GM23338 (cell line): ENCODE measurements at regions not wholly inside any gene's neighbourhood (a gene's known extent, or its start where the extent isn't known, plus 50 kb on each side); places are given as distances from the start of the nearest gene placed in this dataset.

Source experiments
- CREB1 ChIP-seq: fragments of 250-450 bp; sonication (Bioruptor Pico); IDR thresholded peaks from 2 replicates; pipeline ENCODE4 v1.5.0; 2020; ENCODE audit warnings: low read depth, mild to moderate bottlenecking, moderate library complexity
- CTCF ChIP-seq, 2 experiments: fragments of 200-600 bp in 1 of 2; sonication (generic) in 1 of 2; conservative IDR thresholded peaks; 2 replicates each; pipeline versions ENCODE4 v1.5.1 to v1.6.1; 2016 to 2017; ENCODE audit warnings: antibody characterized with exemption in 2 of 2, low read depth in 2 of 2, mild to moderate bottlenecking in 2 of 2, moderate library complexity in 1 of 2
- ETS1 ChIP-seq: IDR thresholded peaks from 2 replicates; pipeline ENCODE4 v1.6.1; 2016; ENCODE audit warnings: antibody characterized with exemption
- EZH2 ChIP-seq: fragments of 200-600 bp; sonication (generic); IDR thresholded peaks from one replicate; pipeline ENCODE4 v1.8.0; 2017; ENCODE audit warnings: antibody characterized with exemption, mild to moderate bottlenecking, low read depth; ENCODE audit not compliant: unreplicated experiment
- EZH2phosphoT487 ChIP-seq: fragments of 200-600 bp; sonication (generic); IDR thresholded peaks from one replicate; pipeline ENCODE4 v1.8.1; 2018; ENCODE audit warnings: antibody characterized with exemption; ENCODE audit not compliant: unreplicated experiment
- JUNB ChIP-seq: IDR thresholded peaks from one replicate; pipeline ENCODE4 v1.6.1; 2016; ENCODE audit warnings: antibody characterized with exemption; ENCODE audit not compliant: unreplicated experiment
- NANOG ChIP-seq: IDR thresholded peaks from 2 replicates; pipeline ENCODE4 v1.6.1; 2016; ENCODE audit warnings: antibody characterized with exemption, borderline replicate concordance
- POLR2AphosphoS5 ChIP-seq: IDR thresholded peaks from 2 replicates; pipeline ENCODE4 v1.6.1; 2016; ENCODE audit warnings: antibody characterized with exemption, low read depth
- REST ChIP-seq: IDR thresholded peaks from one replicate; pipeline ENCODE4 v1.6.1; 2018; ENCODE audit warnings: antibody characterized with exemption; ENCODE audit not compliant: unreplicated experiment
- STAT1 ChIP-seq: IDR thresholded peaks from one replicate; pipeline ENCODE4 v1.6.1; 2016; ENCODE audit warnings: antibody characterized with exemption; ENCODE audit not compliant: unreplicated experiment
- ZNF114 ChIP-seq: fragments of 250-450 bp; sonication (Bioruptor Pico); IDR thresholded peaks from 2 replicates; pipeline ENCODE4 v1.5.0; 2020; ENCODE audit warnings: mild to moderate bottlenecking, moderate library complexity
- ZNF331 ChIP-seq: fragments of 250-450 bp; sonication (Bioruptor Pico); IDR thresholded peaks from 2 replicates; pipeline ENCODE4 v1.5.0; 2020; ENCODE audit warnings: low read depth, mild to moderate bottlenecking, moderate library complexity

GRCh38 chr17:77695386-77695785, 263.1 kb upstream of the TNRC6C start:
- TF ChIP-seq CTCF (conservative IDR thresholded peaks at IDR 0.05; ENCODE audit: low read depth in 2 of 2) (no peak), NANOG (no peak), EZH2phosphoT487 (no peak), POLR2AphosphoS5 (no peak), REST (no peak), EZH2 (no peak), JUNB (no peak), CREB1 (CRISPR knock-in tag) (no peak), STAT1 (no peak), ZNF114 (CRISPR knock-in tag) (no peak), ZNF331 (CRISPR knock-in tag) (no peak), ETS1 (no peak)
